CD14-positive monocyte (primary cell): ENCODE measurements at regions not wholly inside any gene's neighbourhood (a gene's known extent, or its start where the extent isn't known, plus 50 kb on each side); places are given as distances from the start of the nearest gene placed in this dataset.

Experiments used
- DNase-seq, 3 donors: peaks; one replicate each; pipeline ENCODE4 v3.0.0-alpha.2; 2011 to 2022
- H2AFZ ChIP-seq: 2 replicates; pipeline ENCODE4 v1.6.0; 2012; ENCODE audit warnings: mild to moderate bottlenecking, low read depth, low read length, inconsistent platforms; ENCODE audit not compliant: insufficient read depth, poor library complexity, severe bottlenecking
- H3K27ac ChIP-seq, 2 donors: 1 replicate in 1 of 2; 2 replicates in 1 of 2; pipeline ENCODE4 v1.5.1; 2012 to 2013; ENCODE audit warnings: low read length in 2 of 2, control low read depth in 1 of 2, inconsistent platforms in 1 of 2, low read depth in 1 of 2, mild to moderate bottlenecking in 1 of 2
- H3K27me3 ChIP-seq, 2 donors: one replicate each; pipeline versions ENCODE4 v1.6.0 to v1.6.1; 2011 to 2013; ENCODE audit warnings: low read length in 2 of 2; ENCODE audit not compliant: control insufficient read depth in 2 of 2, insufficient read depth in 2 of 2
- H3K36me3 ChIP-seq, 2 donors: replicated peaks in 1 of 2; 1 replicate in 1 of 2; 2 replicates in 1 of 2; pipeline versions ENCODE4 v1.5.1 to v1.6.1; 2012 to 2013; ENCODE audit warnings: low read length in 2 of 2, control low read depth in 1 of 2, inconsistent platforms in 1 of 2, mild to moderate bottlenecking in 1 of 2; ENCODE audit not compliant: insufficient read depth in 2 of 2, control insufficient read depth in 1 of 2
- H3K4me1 ChIP-seq, 2 donors: 1 replicate in 1 of 2; 2 replicates in 1 of 2; pipeline versions ENCODE4 v1.5.1 to v1.6.1; 2012 to 2013; ENCODE audit warnings: low read length in 2 of 2, control low read depth in 1 of 2, inconsistent platforms in 1 of 2, mild to moderate bottlenecking in 1 of 2, moderate library complexity in 1 of 2; ENCODE audit not compliant: insufficient read depth in 2 of 2, control insufficient read depth in 1 of 2
- H3K4me2 ChIP-seq: replicated peaks from 2 replicates; pipeline ENCODE3; 2012; ENCODE audit warnings: low read length, moderate library complexity, mild to moderate bottlenecking; ENCODE audit not compliant: poor library complexity, severe bottlenecking; ENCODE audit errors: extremely low read depth
- H3K4me3 ChIP-seq, 3 experiments: fragments of 200-600 bp in 1 of 3; sonication (generic) in 1 of 3; replicated peaks in 1 of 3; 1 replicate in 2 of 3; 2 replicates in 1 of 3; pipeline ENCODE4 v1.5.1; 2011 to 2013; ENCODE audit warnings: low read length in 3 of 3, mild to moderate bottlenecking in 3 of 3, control low read depth in 2 of 3, low read depth in 2 of 3, inconsistent platforms in 1 of 3, moderate library complexity in 1 of 3
- H3K79me2 ChIP-seq: 2 replicates; pipeline ENCODE4 v1.6.0; 2012; ENCODE audit warnings: mild to moderate bottlenecking, control low read depth, inconsistent platforms, low read length, moderate library complexity; ENCODE audit not compliant: insufficient read depth
- H3K9ac ChIP-seq: 2 replicates; pipeline ENCODE4 v1.6.0; 2017; ENCODE audit warnings: low read length, mild to moderate bottlenecking; ENCODE audit not compliant: insufficient read depth, poor library complexity, severe bottlenecking
- H3K9me3 ChIP-seq, 2 donors: replicated peaks in 1 of 2; 1 replicate in 1 of 2; 2 replicates in 1 of 2; pipeline versions ENCODE4 v1.5.1 to v1.6.1; 2012 to 2013; ENCODE audit warnings: low read length in 2 of 2, control low read depth in 1 of 2; ENCODE audit not compliant: control insufficient read depth in 1 of 2, insufficient read depth in 1 of 2
- H4K20me1 ChIP-seq: 2 replicates; pipeline ENCODE4 v1.6.0; 2012; ENCODE audit warnings: mild to moderate bottlenecking, low read length, control low read depth, moderate library complexity; ENCODE audit not compliant: insufficient read depth
- H3K27ac Mint-ChIP-seq, 7 donors: one replicate each; pipeline ENCODE4 v1.8.0; 2020; ENCODE audit warnings: mild to moderate bottlenecking in 7 of 7, mixed read lengths in 7 of 7, moderate library complexity in 6 of 7, inconsistent platforms in 2 of 7
- H3K27me3 Mint-ChIP-seq, 3 donors: one replicate each; pipeline ENCODE4 v1.8.0; 2021 to 2022; ENCODE audit warnings: low read depth in 3 of 3, mild to moderate bottlenecking in 3 of 3, mixed read lengths in 3 of 3, moderate library complexity in 3 of 3, inconsistent platforms in 1 of 3
- H3K36me3 Mint-ChIP-seq, 2 donors: one replicate each; pipeline ENCODE4 v1.8.0; 2020; ENCODE audit warnings: mixed read lengths in 2 of 2, inconsistent platforms in 1 of 2, mild to moderate bottlenecking in 1 of 2
- H3K4me1 Mint-ChIP-seq: one replicate; pipeline ENCODE4 v1.8.0; 2020; ENCODE audit warnings: mild to moderate bottlenecking, mixed read lengths
- H3K4me3 Mint-ChIP-seq, 2 donors: one replicate each; pipeline ENCODE4 v1.8.0; 2020; ENCODE audit warnings: mild to moderate bottlenecking in 2 of 2, mixed read lengths in 2 of 2, moderate library complexity in 1 of 2
- H3K9me3 Mint-ChIP-seq, 7 donors: one replicate each; pipeline ENCODE4 v1.8.0; 2020 to 2022; ENCODE audit warnings: mixed read lengths in 7 of 7, mild to moderate bottlenecking in 6 of 7, moderate library complexity in 6 of 7, inconsistent platforms in 2 of 7
- CTCF ChIP-seq: fragments of 200-600 bp; IDR thresholded peaks from one replicate; pipeline ENCODE4 v1.8.0; 2022; ENCODE audit warnings: antibody characterized with exemption, mild to moderate bottlenecking
- WGBS: methylation state at CpG from one replicate; pipeline ENCODE4 v1.1.5; 2013; ENCODE audit warnings: missing lambda C conversion rate; ENCODE audit not compliant: insufficient coverage; 5-methylcytosine and 5-hydroxymethylcytosine counted together
- intact Hi-C, 2 donors: fragments of 100-400 bp; cut with micrococcal nuclease; formaldehyde crosslinking; loops; one replicate each; pipeline versions ENCODE4 v1.15.0 to v1.15.1; 2023

DNA sequence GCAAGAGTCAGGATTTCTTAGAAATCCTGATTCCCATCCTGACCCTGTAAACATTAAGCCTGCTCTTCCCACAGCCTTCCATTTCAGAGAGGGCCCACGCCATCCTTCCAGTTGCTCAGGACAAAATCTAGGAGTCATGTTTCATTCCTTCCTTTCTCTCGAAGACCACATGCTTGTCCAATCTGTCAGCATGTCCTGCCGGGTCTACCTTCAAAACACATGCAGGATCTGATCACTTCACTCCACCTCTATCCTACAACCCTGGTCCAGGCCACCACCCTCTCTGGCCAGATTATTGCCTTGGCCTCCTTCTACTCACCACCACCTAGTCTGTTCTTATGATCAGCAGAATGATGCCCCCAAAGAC lies 79.8 kb downstream of the C5orf15 start:
- DNase-seq, result no peak
- Histone ChIP-seq H3K4me3 (no peak overlapping the region), H3K4me1 (no peaks in the 10 kb centered on the region), H3K4me2 (no peak overlapping the region), H2AFZ (no peak overlapping the region), H4K20me1 (no peaks in the 10 kb centered on the region), H3K9ac (no peak overlapping the region), H3K79me2 (no peaks in the 10 kb centered on the region), H3K36me3 (no peaks in the 10 kb centered on the region), H3K9me3 (no peaks in the 10 kb centered on the region), H3K27me3 (no peaks in the 10 kb centered on the region), H3K27ac (no peak overlapping the region)
- peaks cover 0 to 6% (median 4%) of the 10 kb centered on the region in 3 donors for H3K27me3 Mint-ChIP-seq
- intact Hi-C loops, result no loop called here
- no peak for TF ChIP-seq CTCF
- 97% methylated on average over 3 of the region's 3 CpGs for WGBS
- H3K4me1 Mint-ChIP-seq, result no peaks in the 10 kb centered on the region
- peaks cover 0 to 4% (median 0%) of the 10 kb centered on the region in 7 donors for H3K9me3 Mint-ChIP-seq
- no peak overlapping the region for H3K4me3 Mint-ChIP-seq
- H3K36me3 Mint-ChIP-seq, result no peaks in the 10 kb centered on the region
- no peak overlapping the region for H3K27ac Mint-ChIP-seq

- DNase-seq, result no peak
- Histone ChIP-seq H3K27me3 (no peaks in the 10 kb centered on the region), H3K4me3 (no peak overlapping the region), H3K9ac (no peak overlapping the region), H3K36me3 (no peaks in the 10 kb centered on the region), H4K20me1 (no peaks in the 10 kb centered on the region), H2AFZ (no peak overlapping the region), H3K4me2 (no peak overlapping the region), H3K9me3 (no peaks in the 10 kb centered on the region), H3K79me2 (no peaks in the 10 kb centered on the region), H3K4me1 (no peaks in the 10 kb centered on the region), H3K27ac (no peak overlapping the region)
- intact Hi-C loops, result no loop called here
- TF ChIP-seq CTCF, result no peak
- Mint-ChIP-seq H3K9me3 (peaks cover 0 to 4% (median 0%) of the 10 kb centered on the region in 7 donors), H3K36me3 (no peaks in the 10 kb centered on the region), H3K27ac (no peak overlapping the region), H3K27me3 (peaks cover 2 to 6% (median 4%) of the 10 kb centered on the region in 3 donors), H3K4me1 (no peaks in the 10 kb centered on the region), H3K4me3 (no peak overlapping the region)
- WGBS, result 93% methylated on average over 2 of the region's 6 CpGs
Measured at GRCh38 chr5:133885566-133885965, 82.9 kb downstream of the C5orf15 start.
